NCI-H748 (cell line): ENCODE measurements at regions not wholly inside any gene's neighbourhood (a gene's known extent, or its start where the extent isn't known, plus 50 kb on each side); places are given as distances from the start of the nearest gene placed in this dataset.

Experiments
- DNase-seq: peaks from one replicate; lab custom pipeline; 2025; ENCODE audit not compliant: unreplicated experiment; lab: John Stamatoyannopoulos, UW

- no peak for DNase-seq
These were observed 226.2 kb upstream of the MAN1A1 start for GRCh38 chr6:119575721-119576120.

GRCh38 chr6:119568580-119568979 is 219.0 kb upstream of the MAN1A1 start:
- no peak for DNase-seq

GRCh38 chr6:119566546-119567260 is 217.1 kb upstream of the MAN1A1 start:
- no peak for DNase-seq

DNA sequence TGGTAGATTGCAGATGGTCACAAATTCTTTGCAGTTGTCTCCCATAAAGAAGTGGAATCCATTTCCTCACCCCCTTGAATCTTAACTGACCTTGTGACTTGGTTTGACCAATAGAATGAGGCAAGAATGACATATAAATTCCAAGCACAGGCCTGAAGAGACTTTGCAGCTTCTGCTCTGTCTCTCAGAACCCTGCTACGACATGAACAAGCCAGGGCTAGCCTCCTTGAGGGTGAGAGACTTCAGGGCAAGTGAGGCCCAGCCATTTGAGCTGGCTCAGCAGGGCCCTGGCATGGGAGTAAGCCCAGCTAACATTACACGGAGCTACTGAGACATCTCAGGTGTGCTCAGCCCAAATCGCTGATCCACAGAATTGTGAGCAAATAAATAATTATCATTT is 216.3 kb upstream of the MAN1A1 start:
- DNase-seq = no peak

GRCh38 chr6:119562168-119562567 is 212.6 kb upstream of the MAN1A1 start:
- DNase-seq = no peak

GRCh38 chr6:119559586-119559985 is 210.0 kb upstream of the MAN1A1 start:
- no peak for DNase-seq

GRCh38 chr6:119557239-119557638 is 207.7 kb upstream of the MAN1A1 start:
- DNase-seq = no peak

GRCh38 chr6:119552021-119552420 is 202.5 kb upstream of the MAN1A1 start:
- no peak for DNase-seq

GRCh38 chr6:119547024-119547423 is 197.5 kb upstream of the MAN1A1 start:
- DNase-seq = no peak

GRCh38 chr6:119545245-119545644 is 195.7 kb upstream of the MAN1A1 start:
- no peak for DNase-seq

DNA sequence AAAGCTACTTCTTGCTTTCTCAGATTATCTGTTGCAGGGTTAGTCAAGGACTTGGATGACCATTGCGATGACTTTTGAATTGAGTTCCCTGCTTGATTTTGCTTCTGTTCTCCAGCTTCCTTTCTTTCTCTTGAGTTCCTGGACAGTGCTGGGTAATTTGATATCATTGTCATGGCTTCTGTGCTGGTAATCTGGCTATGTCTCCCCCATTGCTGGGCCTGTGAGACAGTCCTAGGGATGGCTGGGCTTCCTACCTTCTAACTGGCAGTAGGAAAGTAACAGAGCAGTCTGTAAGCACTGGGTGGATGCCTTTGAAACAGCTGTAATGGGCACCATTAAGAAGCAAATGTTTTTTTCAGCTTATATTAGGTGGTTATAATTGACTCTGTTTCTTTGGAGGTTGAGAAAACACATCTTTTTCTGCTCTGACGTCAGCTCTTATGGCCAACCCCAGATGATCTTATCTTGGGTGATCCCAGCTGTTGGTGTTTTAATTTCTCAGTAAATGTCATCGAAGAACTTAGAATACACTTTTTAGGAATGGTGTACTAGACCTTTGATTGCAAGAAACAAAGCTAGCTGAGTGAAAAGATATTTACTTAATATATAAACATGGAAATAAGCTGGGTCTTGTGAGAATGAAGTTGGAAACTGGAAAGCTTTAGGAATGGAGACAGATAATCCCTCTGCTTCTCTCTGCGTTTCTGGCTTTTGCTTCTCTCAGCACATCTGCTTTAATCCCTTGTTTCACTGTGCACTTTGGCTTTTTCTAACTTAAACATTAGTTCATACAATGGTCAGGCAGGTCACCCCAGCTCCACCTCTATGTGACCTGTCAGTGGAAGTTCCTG is 195.0 kb upstream of the MAN1A1 start:
- DNase-seq = no peak

DNA sequence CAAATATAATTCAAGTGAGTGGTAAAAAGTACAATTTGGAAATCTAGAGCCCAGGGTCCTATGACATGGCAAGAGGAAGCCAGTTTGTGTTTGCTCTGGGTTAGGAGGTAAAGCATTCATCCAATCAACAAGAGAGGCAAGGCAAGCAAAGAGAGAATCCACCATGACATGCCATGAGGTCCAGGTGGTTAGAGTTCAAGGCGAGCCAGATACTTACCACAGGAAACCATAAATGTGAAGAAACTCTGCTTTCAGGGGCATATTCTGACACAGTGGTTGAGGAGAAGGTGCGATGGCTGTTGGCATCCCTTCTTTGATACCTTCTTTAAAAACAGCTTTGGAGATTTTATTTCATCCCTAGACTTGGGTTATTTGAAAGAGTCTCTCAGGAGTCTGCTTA is 193.8 kb upstream of the MAN1A1 start:
- DNase-seq = no peak

- no peak for DNase-seq
These were observed 192.5 kb upstream of the MAN1A1 start for GRCh38 chr6:119542037-119542436.

DNA sequence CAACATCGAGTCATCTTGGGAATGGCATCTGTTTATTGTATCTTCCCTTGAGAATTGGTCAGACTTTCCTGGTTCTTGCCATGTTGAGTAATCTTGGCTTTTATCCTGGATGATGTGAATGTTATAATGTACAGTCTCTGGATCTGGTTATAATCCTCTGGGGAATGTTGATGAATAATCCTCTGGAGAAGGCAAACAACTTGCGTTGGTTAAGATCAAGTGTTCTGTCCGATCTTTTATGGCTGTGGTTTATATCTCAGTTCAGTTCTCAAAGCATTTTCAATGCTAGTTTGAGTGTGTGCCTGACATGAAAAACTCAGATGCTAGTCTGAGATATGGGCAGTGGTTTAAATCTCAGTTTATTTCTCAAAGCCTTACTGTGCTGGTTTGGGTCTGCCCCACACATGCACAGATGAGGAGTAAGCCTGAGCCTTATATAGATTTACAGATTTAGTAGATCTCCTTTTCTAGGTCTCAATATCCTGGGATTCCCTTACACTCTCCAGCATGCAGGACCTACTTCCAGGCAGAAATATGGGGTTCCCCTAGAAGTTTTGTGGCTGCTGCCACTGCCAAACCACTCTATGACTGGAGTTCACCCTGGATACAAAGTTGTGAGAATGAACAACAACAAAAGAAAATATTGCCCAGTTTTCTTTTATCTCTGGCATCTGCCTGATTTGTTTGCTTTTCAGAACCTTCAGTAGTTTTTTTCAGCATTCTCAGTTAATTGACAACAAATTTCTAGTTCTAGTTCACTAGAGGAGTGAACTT is 191.8 kb upstream of the MAN1A1 start:
- no peak for DNase-seq

DNA sequence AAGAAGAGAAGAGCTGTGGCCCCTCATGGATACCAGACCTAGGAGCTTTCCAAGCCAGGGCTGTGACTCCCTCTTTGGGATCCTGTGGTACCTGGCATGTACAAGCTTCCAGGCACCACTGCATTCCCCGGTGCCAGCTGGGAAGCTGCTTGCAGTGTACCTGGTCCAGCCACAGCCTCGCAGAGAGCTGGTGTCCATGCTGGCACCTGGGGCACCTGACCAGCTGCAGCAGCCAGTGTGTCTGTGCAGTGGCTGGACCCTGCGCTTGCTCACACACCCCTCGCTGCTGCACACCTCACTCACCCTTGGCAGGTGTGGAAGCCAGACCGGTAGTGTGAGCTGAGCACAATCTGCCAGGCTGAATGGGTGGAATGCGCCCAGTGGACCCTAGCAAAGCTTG is 190.9 kb upstream of the MAN1A1 start:
- DNase-seq = no peak

GRCh38 chr6:119539066-119539746 is 189.6 kb upstream of the MAN1A1 start:
- no peak for DNase-seq

DNA sequence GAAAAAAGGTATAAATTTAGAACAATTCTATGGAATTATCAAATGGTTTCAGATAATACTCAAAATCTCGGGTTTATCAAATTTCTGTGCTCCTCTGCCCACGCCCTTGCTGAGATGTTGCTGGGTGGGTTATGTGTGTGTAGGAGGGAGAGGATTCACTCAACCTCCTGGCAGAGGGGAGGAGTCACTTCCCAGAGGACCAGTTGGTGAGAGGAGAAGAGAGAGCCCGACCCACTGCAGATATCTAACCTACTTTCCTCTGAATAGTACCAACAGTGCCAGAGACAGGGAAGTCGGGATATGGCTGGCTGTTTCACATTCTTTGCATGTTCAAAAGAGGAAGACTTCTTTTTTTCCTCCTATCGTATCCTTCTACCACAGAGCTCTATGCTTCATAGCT is 187.1 kb upstream of the MAN1A1 start:
- DNase-seq = no peak

DNA sequence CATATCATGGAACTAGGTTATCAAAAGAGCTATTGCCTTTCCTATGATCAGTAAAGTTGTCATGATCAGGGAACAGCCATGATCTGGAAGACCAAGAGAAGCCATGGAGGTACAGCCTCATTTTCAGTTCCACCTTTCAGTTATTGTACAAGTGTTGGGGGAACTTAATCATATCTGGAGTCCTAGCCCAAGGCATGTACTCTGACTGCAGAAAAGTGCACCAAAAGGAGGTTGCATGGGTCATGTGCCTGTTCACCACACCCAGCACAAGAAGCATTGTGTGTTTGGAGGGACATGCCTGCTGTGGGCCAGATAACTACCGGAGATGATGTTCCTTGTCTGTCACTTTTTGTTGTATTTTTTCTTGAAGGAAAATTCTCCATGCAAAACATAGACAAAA is 185.8 kb upstream of the MAN1A1 start:
- no peak for DNase-seq

DNA sequence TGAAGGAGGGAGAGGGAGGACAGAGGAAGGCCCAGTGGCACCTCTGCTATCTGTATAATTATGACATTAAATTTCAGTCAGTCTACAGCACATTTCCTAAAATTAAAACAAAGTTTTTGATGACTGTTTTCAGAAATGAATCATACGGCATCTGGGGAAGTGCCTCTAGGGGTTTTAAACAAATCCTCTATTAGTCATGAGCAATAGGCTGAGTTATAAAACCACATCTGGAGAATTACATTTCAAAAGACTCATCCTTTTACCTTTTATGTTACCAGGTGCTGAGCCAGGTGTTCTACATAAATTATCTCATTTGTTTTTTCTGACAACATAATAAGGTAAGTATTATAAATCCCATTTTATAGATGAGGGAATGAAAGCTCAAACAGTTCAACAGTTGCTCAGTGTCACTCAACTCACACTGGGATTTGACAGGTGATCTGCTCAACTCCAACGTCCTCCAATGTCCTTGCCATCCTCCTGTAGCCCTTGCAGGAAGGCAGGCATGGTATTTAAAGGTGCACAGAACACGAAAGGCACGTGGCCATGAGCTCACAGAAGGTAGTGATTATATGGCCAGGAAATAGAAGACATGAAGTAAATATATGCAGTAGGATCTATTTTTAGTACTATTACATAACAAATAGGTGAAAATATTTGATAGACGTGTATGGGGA is 184.2 kb upstream of the MAN1A1 start:
- peak; percentile 40 for DNase-seq

- peak; percentile 55 for DNase-seq
These were observed 177.6 kb upstream of the MAN1A1 start for GRCh38 chr6:119527231-119527578.
